Epithelial cell of proximal tubule (primary cell): ENCODE measurements at regions not wholly inside any gene's neighbourhood (a gene's known extent, or its start where the extent isn't known, plus 50 kb on each side); places are given as distances from the start of the nearest gene placed in this dataset.
"Not testable (repeated sequence)": the region's sequence is repeated elsewhere in the genome, so short reads cannot be mapped to it uniquely, and the experiment has no call there.

Experiments
- DNase-seq: peaks from one replicate; pipeline ENCODE4 v3.0.0-alpha.2; 2011; ENCODE audit warnings: low read depth
- H3K4me3 ChIP-seq: 2 replicates; pipeline ENCODE4 v1.5.1; 2011; ENCODE audit warnings: low read depth, mild to moderate bottlenecking, low read length
- TF ChIP-seq, protein P1 (sequence below): conservative IDR thresholded peaks from 2 replicates; pipeline ENCODE4 v1.5.1; 2012; ENCODE audit warnings: low read depth, mild to moderate bottlenecking, low read length

DNA sequence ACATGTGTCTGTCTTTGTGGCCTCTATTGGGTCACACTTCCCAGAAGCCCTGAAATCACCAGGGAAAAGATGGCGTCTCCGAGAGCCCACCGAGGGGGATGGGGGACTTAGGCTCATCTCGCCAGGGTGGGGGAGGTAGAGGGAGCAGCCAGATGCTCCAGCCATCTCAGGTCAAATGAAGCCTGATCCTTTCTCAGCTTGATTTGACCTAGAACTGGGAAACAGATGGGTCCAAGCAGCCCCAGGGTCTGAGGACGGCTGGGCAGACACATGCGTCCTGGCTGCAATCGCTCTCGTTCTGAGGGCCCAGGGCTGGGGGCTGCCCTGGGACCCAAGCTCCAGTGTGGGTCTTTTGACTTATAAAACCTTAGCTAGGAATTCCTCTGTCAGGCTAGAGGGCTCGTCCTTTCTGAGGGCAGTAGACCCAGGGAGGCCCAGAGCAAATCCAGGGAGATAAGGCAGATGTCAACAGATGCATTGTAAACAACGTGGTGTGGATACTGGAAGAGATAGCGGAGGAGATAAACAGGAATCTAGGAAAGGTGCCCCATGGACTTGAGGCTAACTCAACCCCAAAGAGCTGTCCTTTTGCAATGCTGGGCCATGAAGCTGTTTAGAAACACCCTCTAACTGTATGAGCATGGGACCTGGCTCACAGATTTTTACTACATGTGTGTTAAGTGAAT, 127.7 kb downstream of the MYCN start:
- TF ChIP-seq, protein P1, sequence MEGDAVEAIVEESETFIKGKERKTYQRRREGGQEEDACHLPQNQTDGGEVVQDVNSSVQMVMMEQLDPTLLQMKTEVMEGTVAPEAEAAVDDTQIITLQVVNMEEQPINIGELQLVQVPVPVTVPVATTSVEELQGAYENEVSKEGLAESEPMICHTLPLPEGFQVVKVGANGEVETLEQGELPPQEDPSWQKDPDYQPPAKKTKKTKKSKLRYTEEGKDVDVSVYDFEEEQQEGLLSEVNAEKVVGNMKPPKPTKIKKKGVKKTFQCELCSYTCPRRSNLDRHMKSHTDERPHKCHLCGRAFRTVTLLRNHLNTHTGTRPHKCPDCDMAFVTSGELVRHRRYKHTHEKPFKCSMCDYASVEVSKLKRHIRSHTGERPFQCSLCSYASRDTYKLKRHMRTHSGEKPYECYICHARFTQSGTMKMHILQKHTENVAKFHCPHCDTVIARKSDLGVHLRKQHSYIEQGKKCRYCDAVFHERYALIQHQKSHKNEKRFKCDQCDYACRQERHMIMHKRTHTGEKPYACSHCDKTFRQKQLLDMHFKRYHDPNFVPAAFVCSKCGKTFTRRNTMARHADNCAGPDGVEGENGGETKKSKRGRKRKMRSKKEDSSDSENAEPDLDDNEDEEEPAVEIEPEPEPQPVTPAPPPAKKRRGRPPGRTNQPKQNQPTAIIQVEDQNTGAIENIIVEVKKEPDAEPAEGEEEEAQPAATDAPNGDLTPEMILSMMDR = no peak
- DNase-seq = no peak
- no peak overlapping the region for H3K4me3 ChIP-seq

DNA sequence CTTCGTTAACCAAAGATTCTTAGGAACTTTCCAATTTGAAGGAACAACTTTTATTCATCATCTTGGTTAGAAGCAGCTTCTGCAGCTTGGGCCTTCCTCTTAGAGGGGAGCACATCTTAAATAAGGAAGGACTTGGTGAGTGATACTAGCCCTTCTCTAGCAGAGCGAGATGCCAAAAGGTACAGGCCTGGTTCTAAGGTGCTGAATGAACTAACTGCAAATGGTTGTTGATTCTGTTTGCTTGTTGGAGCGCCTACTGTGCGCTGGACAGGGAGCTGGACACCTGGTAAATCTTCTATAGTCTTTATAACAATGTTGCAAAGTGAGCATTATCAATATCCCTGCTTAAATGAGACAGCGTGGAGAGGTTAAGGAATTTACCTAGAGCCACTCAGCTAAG, 127.1 kb downstream of the MYCN start:
- no peak overlapping the region for H3K4me3 ChIP-seq
- no peak for DNase-seq
- TF ChIP-seq, protein P1 = no peak

DNA sequence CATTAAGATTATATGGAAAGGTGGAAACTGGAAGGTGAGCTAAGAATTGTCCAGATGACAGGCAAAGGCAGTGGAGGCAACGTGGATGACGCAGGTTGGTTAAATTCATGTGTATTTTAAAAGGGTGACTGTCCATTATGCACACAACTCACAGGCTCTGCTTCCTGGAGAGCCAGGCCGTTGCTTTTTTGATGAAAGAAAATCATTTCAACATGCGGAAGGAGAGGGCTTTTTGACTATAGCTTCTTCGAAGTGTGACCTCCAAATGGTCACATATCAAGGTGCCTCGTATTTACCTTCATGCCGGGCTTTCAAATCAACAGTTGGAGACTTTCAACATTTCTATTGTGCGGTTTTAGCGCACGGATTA, 126.7 kb downstream of the MYCN start:
- no peak overlapping the region for H3K4me3 ChIP-seq
- DNase-seq = no peak
- TF ChIP-seq, protein P1 = no peak

DNA sequence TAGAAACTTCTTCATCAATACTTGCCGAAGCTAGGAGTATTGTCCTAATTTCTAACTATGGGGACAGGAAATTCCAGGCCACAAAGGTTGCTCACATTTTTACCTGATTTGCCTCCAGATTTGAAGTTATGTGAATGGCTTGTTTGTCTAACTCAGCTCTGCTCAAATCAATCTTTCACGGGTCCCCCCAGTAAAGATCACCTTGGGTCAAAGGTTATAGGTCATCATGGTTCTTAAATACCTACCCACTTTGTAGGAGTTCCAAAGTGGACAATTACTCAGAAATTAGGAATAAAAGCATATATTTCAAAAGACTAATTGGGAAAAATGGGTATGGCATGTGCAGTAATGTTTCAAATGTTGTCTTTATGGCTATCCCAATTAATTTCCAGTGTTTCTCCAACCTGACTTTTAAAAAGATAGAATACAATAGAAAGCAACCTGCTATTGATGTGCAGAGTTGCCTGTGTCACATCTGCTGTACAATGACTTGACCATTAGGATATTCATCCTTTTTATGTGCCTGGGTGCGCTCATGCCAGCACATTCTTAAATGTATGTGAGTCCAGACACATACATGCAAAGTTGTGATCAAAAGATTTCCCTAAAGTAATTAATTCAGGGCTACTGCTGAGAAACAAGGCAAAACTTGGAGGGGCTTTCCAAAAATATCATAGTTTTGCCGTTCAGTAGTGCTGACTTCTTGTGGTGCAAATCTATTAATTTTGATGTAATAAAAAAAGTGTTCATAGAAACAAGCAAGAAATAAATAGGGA, 126.1 kb downstream of the MYCN start:
- H3K4me3 ChIP-seq = no peak overlapping the region
- TF ChIP-seq, protein P1 = no peak
- no peak for DNase-seq

DNA sequence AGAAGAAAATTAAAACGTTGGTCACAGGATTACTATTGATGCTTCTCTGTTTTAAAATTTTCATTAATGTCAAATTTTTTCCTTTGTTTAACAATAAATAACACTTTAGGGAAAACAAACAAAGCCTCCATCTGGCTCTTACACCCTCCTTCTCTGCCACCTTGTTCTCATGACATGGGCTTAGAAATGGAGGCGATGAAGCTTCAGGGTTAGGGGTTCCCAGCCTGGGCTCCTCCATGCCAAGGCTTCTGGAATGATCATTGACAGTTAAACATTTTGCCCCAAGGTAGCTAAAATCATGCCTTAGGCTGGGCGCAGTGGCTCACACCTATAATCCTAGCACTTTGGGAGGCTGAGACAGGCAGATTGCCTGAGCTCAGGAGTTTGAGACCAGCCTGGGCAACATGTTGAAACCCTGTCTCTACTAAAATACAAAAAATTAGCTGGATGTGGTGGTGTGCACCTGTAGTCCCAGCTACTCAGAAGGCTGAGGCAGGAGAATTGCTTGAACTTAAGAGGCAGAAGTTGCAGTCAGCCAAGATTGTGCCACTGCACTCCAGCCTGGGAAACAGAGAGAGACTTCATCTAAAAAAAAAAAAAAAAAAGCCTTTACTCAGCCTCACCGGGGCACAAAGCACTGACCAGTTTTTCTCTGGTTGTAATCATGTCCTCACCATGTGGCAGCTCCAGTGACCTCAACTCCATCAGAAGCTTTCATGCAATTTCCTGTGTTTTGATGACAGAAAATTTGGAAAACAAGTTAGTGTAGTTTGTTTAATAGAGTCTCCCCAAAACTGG, 125.1 kb downstream of the MYCN start:
- not testable (repeated sequence) for DNase-seq, H3K4me3 ChIP-seq

DNA sequence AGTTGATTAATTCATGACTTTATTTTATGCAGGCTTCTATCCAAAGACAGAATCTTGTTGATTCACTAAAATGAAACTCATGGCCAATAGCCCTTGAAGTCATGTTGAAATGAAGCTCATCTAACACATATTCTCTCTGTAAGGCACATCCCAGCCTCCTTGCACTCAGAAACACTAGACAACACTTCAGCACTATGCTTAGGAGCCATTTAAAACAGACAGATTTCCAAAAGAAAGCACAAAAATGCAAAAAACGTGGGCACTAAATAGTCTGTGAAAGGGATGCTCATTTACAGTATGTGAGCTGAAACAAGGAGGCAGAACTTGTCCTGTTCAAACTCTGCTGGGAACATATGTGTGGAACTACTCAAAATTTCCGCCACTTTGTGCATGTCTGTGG, 124.4 kb downstream of the MYCN start:
- TF ChIP-seq, protein P1 = no peak
- DNase-seq = no peak
- no peak overlapping the region for H3K4me3 ChIP-seq

DNA sequence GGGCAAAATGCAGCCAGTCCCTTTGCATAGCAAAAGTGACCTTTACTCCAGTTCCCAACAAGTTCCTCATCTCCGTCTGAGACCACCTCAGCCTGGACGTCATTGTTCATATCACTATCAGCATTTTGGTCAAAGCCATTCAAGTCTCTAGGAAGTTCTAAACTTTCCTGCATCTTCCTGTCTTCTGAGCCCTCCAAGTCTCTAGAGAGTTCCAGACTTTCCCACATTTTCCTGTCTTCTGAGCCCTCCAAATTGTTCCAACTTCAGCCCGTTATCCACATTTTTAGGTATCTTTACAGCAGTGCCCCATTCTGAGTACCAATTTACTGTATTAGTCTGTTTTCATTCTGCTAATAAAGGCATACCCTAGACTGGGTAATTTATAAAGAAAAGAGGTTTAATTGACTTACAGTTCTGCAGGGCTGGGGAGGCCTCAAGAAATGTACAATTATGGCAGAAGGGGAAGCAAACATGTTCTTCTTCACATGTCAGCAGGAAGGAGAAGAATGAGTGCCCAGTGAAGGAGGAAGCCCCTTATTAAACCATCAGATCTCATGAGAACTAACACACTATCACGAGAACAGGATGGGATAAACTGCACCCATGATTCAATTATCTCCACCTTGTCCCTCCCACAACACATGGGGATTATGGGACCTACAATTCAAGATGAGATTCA, 123.7 kb downstream of the MYCN start:
- DNase-seq = no peak
- TF ChIP-seq, protein P1 = no peak
- no peak overlapping the region for H3K4me3 ChIP-seq
